Spleen (tissue), 11 donors: ENCODE measurements at regions not wholly inside any gene's neighbourhood (a gene's known extent, or its start where the extent isn't known, plus 50 kb on each side); places are given as distances from the start of the nearest gene placed in this dataset.

Experiments used
- DNase-seq: peaks from one replicate; pipeline ENCODE4 v3.0.0-alpha.2; 2020
- H3K27ac ChIP-seq, 8 donors: fragments of 200-600 bp; sonication (generic) in 7 of 8; 1 replicate in 4 of 8; 2 replicates in 4 of 8; pipeline versions ENCODE4 v1.5.0 to v1.8.0; 2016 to 2021; ENCODE audit warnings: inconsistent platforms in 4 of 8, mild to moderate bottlenecking in 4 of 8, moderate library complexity in 1 of 8
- H3K27me3 ChIP-seq, 7 donors: fragments of 200-600 bp; sonication (generic) in 6 of 7; replicated peaks in 1 of 7; 1 replicate in 4 of 7; 2 replicates in 3 of 7; pipeline versions ENCODE4 v1.5.0 to v1.8.0; 2016 to 2021; ENCODE audit warnings: inconsistent platforms in 3 of 7, mild to moderate bottlenecking in 1 of 7
- H3K36me3 ChIP-seq, 6 donors: fragments of 200-600 bp; sonication (generic) in 5 of 6; 1 replicate in 4 of 6; 2 replicates in 2 of 6; pipeline versions ENCODE4 v1.5.0 to v1.8.0; 2016 to 2021; ENCODE audit warnings: inconsistent platforms in 2 of 6
- H3K4me1 ChIP-seq, 6 donors: fragments of 200-600 bp; sonication (generic) in 5 of 6; 1 replicate in 3 of 6; 2 replicates in 3 of 6; pipeline versions ENCODE4 v1.5.0 to v1.8.0; 2016 to 2021; ENCODE audit warnings: inconsistent platforms in 3 of 6
- H3K4me3 ChIP-seq, 8 donors: fragments of 200-600 bp; sonication (generic) in 7 of 8; 1 replicate in 4 of 8; 2 replicates in 4 of 8; pipeline versions ENCODE4 v1.5.0 to v1.8.0; 2016 to 2021; ENCODE audit warnings: inconsistent platforms in 4 of 8, mild to moderate bottlenecking in 4 of 8, moderate library complexity in 2 of 8
- H3K9me3 ChIP-seq, 8 donors: fragments of 200-600 bp; sonication (generic) in 7 of 8; 1 replicate in 4 of 8; 2 replicates in 4 of 8; pipeline versions ENCODE4 v1.5.0 to v1.8.0; 2016 to 2021; ENCODE audit warnings: inconsistent platforms in 4 of 8
- CTCF ChIP-seq, 11 experiments: fragments of 200-600 bp in 7 of 11; fragments of 450-650 bp in 4 of 11; sonication (generic) in 4 of 11; IDR thresholded peaks in 8 of 11; conservative IDR thresholded peaks in 3 of 11; 1 replicate in 7 of 11; 2 replicates in 4 of 11; pipeline versions ENCODE4 v1.4.0 to v1.8.0; 2016 to 2021; ENCODE audit warnings: antibody characterized with exemption in 11 of 11, inconsistent platforms in 4 of 11, mild to moderate bottlenecking in 1 of 11
- POLR2A ChIP-seq, 3 donors: fragments of 450-650 bp; IDR thresholded peaks; one replicate each; pipeline ENCODE4 v1.5.1; 2017; ENCODE audit warnings: antibody characterized with exemption in 3 of 3, mild to moderate bottlenecking in 1 of 3
- POLR2AphosphoS5 ChIP-seq, 3 donors: sonication (generic); formaldehyde crosslinking; IDR thresholded peaks; one replicate each; pipeline ENCODE4 v1.5.1; 2017; ENCODE audit warnings: antibody characterized with exemption in 3 of 3
- WGBS, 5 donors: extraction: QIAGEN DNeasy Blood & Tissue Kit in 3 of 5; methylation state at CpG; one replicate each; pipeline versions ENCODE4 v1.1.5 to v1.1.7; 2013 to 2018; 5-methylcytosine and 5-hydroxymethylcytosine counted together
- intact Hi-C: fragments of 100-400 bp; cut with DNase I; formaldehyde crosslinking; loops from one replicate; pipeline ENCODE4 v1.15.0; 2023; ENCODE audit warnings: low total_unique reads
- donor health status: healthy with polysubstance abuse.
- donor health status: DM: no; HTN: no; CAD: no; lungs with moderate emphysema.
- donor health status: DM: no; HTN: no; CAD: no.
- donor health status: Bipolar disorder and iron deficiency.
- donor health status: healthy.
- donor health status: DM: no; HTN: no; CAD: no.
- donor health status: DM: yes; HTN: yes; CAD: no.

GRCh38 chr13:24041651-24042225 is 118.8 kb upstream of the SPATA13 start:
- 59 to 80% (median 77%) methylated on average over 13 of the region's 13 CpGs for WGBS, 5 donors
- no peak overlapping the region for H3K27ac ChIP-seq
- no peak overlapping the region for H3K4me3 ChIP-seq
- no peak for TF ChIP-seq POLR2AphosphoS5 (IDR thresholded peaks at IDR 0.05)
- TF ChIP-seq POLR2A (IDR thresholded peaks at IDR 0.05), result no peak
- TF ChIP-seq CTCF (IDR thresholded peaks at IDR 0.05 in 8 of 11, conservative IDR thresholded peaks at IDR 0.05 in 3 of 11), result no peak
- intact Hi-C loops, result no loop called here
- H3K4me1 ChIP-seq, result peaks cover 0 to 10% (median 0%) of the 10 kb centered on the region in 6 donors
- no peaks in the 10 kb centered on the region for H3K27me3 ChIP-seq
- H3K9me3 ChIP-seq, result peaks cover 0 to 8% (median 5%) of the 10 kb centered on the region in 8 donors
- no peaks in the 10 kb centered on the region for H3K36me3 ChIP-seq
- no peak for DNase-seq

- intact Hi-C loops, result no loop called here
- DNase-seq, result no peak
- Histone ChIP-seq H3K36me3 (no peaks in the 10 kb centered on the region), H3K27ac (no peak overlapping the region), H3K9me3 (peaks cover 0 to 15% (median 11%) of the 10 kb centered on the region in 8 donors), H3K27me3 (no peaks in the 10 kb centered on the region), H3K4me1 (peaks cover 0 to 10% (median 0%) of the 10 kb centered on the region in 6 donors), H3K4me3 (no peak overlapping the region)
- 55 to 73% (median 65%) methylated on average over 16 to 17 of the region's 17 CpGs for WGBS, 5 donors
- TF ChIP-seq POLR2A (IDR thresholded peaks at IDR 0.05) (no peak), POLR2AphosphoS5 (IDR thresholded peaks at IDR 0.05) (no peak), CTCF (IDR thresholded peaks at IDR 0.05 in 8 of 11, conservative IDR thresholded peaks at IDR 0.05 in 3 of 11) (no peak)
These were observed 117.6 kb upstream of the SPATA13 start for GRCh38 chr13:24042710-24043440.

GRCh38 chr13:24043590-24044350 is 116.8 kb upstream of the SPATA13 start:
- H3K4me3 ChIP-seq, result no peak overlapping the region
- TF ChIP-seq CTCF (IDR thresholded peaks at IDR 0.05 in 8 of 11, conservative IDR thresholded peaks at IDR 0.05 in 3 of 11) (no peak), POLR2AphosphoS5 (IDR thresholded peaks at IDR 0.05) (no peak), POLR2A (IDR thresholded peaks at IDR 0.05) (no peak)
- H3K27ac ChIP-seq, result peak overlapping the region in 4 of 8 donors; percentile 10 to 43 (median 19)
- H3K27me3 ChIP-seq, result no peaks in the 10 kb centered on the region
- peaks cover 0 to 15% (median 11%) of the 10 kb centered on the region in 8 donors for H3K9me3 ChIP-seq
- DNase-seq, result no peak
- intact Hi-C loops, result no loop called here
- H3K4me1 ChIP-seq, result peaks cover 0 to 10% (median 0%) of the 10 kb centered on the region in 6 donors
- 70 to 84% (median 74%) methylated on average over 9 of the region's 9 CpGs for WGBS, 5 donors
- H3K36me3 ChIP-seq, result no peaks in the 10 kb centered on the region

GRCh38 chr13:24045597-24045996 is 114.9 kb upstream of the SPATA13 start:
- Histone ChIP-seq H3K4me3 (no peak overlapping the region), H3K4me1 (peaks cover 0 to 26% (median 8%) of the 10 kb centered on the region in 6 donors), H3K9me3 (peaks cover 0 to 15% (median 11%) of the 10 kb centered on the region in 8 donors), H3K36me3 (no peaks in the 10 kb centered on the region), H3K27me3 (no peaks in the 10 kb centered on the region), H3K27ac (no peak overlapping the region)
- no peak for TF ChIP-seq POLR2AphosphoS5 (IDR thresholded peaks at IDR 0.05)
- TF ChIP-seq POLR2A (IDR thresholded peaks at IDR 0.05), result no peak
- TF ChIP-seq CTCF (IDR thresholded peaks at IDR 0.05 in 8 of 11, conservative IDR thresholded peaks at IDR 0.05 in 3 of 11), result no peak
- WGBS, 5 donors, result 64 to 82% (median 72%) methylated on average over 4 of the region's 4 CpGs
- no peak for DNase-seq
- intact Hi-C loops, result no loop called here
